HG02884 (cell line): ENCODE measurements at regions not wholly inside any gene's neighbourhood (a gene's known extent, or its start where the extent isn't known, plus 50 kb on each side); places are given as distances from the start of the nearest gene placed in this dataset.
"Not testable (repeated sequence)": the region's sequence is repeated elsewhere in the genome, so short reads cannot be mapped to it uniquely, and the experiment has no call there.

Source experiments
- ATAC-seq: cut with Tn5 transposase; IDR thresholded peaks from one replicate; pipeline ENCODE4 v1.9.1; 2021; ENCODE audit warnings: mild to moderate bottlenecking, moderate library complexity; ENCODE audit not compliant: unreplicated experiment

DNA sequence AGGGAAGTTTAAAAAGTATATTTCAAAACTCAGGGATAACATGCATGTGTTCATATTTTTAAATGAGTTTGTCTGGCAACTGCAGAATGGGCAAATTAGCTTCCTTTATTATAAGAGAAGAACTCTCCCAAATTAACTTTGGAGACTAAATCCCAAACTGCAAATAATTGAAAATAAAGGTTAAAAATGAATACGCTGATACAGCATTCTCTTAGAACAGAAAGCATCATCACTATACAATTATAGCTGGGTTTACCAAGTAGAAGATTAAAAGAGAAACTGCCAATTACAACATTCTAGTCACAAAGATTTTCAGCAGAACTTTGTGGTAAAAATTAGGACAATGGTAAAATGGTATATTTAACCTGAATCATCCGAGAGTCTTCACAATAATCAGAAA is 73.3 kb downstream of the OLFM4 start:
- ATAC-seq = no peak

DNA sequence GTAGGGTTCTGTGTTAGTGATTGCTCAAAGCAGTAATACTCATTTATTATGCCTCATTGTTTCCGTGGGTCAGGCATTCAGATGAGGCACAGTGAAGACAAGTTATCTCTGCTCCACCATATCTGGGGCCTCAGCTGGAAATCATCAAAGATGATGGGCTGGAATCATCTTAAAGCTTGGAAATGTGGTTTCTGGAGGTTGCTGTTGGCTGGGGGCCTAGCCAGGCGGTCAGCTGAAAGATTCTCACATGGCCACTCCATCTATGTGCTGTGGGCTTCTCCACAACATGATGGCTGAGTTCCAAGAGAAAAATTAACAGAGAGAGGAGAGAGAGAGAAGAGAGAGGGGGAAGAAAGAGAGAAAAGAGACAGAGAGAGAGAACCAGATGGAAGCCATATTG is 75.5 kb downstream of the OLFM4 start:
- no peak for ATAC-seq

DNA sequence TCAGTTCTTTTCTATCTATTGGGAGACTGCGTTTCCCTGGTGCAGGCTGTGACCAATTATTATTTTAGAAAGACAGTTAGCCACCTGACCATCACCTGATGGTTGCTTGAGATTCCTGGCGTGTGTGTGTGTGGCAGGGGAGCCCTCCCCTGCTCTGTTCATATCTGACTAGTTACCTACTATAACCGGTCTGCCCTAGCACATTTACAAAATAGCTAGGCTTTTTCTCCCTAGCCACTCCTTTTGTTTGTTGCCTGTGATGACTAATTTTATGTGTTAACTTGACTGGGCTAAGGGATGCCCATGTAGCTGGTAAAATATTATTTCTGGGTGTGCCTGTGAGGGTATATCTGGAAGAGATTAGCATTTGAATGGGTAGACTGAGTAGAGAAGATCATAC is 76.9 kb downstream of the OLFM4 start:
- no peak for ATAC-seq

DNA sequence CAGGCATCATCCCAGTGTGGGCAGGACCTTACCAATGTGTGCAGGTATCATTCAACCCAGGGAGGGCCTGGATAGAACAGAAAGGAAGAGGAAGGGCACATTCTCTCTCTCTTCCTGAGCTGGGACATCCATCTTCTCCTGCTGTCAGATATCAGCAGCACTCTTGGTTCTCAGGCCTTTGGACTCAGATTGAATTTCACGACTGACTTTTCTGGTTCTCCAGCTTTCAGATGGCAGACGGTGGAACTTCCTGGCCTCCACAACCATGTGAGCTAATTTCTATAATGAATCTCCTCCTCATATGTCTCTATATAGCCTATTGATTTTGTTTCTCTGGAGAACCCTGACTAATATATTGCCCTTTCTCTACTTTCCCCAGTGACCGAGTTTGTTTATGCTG is 77.3 kb downstream of the OLFM4 start:
- ATAC-seq = no peak

DNA sequence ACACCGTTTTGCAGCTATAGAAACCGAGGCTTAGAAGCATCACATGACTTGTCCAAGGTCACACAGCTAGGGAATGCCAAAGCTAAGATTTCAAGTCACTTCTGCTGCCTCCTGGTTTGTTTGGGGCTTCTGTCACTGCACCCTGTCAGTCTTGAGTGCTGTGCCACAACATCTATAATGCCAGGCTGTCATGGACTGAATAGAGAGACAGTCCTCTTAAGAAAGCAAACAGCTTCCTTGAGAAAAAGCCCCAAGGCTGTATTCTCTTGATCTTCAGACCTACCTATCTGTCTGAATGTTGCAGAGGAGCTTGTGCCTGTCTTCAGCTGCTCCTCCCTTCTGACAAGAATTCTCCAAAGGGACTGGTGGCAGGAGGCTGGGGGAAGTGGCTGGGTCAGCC is 81.6 kb downstream of the OLFM4 start:
- ATAC-seq = no peak

DNA sequence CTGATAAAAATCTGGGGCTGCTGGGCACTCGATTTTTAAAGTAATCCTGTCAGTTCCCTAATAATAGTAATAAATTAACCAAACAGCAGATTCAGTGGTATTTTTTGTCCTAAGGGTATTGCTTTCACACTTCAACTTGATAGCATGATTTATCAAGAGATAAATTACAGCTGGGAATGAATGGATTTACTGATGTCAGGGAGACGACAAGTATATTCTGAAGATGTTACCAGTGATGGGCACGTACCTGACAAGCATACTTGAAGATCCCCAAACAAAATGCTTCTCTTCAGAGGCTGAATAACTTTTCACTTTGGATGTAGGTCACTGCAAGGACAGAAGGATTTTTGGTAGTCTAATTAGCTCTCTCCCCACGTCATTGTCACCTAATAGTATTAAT is 82.0 kb downstream of the OLFM4 start:
- ATAC-seq = no peak

DNA sequence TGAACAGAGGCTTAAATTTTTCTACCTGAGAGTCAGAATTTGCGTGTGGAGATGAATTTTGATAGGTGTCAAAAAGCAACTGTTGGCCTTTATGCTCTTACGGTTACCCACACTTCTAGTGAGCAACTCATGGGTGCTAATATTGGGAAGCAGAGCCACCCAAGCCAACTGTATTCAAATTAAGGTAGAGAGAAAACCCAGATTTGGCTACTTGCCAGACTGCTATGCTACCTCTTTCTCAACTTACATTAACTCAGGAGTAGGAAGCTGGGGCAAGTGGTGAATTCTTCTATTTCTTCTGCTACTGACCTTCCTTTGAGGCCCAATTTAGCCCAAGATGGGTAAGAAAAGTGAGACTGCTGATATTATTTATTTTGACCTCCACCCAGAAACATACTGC is 83.9 kb downstream of the OLFM4 start:
- no peak for ATAC-seq

DNA sequence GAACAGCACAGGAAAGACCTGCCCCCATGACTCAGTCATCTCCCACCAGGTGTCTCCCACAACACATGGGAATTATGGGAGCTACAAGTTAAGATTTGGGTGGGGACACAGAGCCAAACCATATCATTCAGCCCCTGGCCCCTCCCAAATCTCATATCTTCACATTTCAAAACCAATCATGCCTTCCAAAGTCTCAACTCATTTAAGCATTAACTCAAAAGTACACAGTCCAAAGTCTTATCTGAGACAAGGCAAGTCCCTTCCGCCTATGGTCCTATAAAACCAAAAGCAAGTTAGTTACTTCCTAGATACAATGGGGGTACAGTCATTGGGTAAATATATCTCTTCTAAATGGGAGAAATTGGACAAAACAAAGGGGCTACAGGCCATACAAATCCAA is 88.4 kb downstream of the OLFM4 start:
- not testable (repeated sequence) for ATAC-seq

DNA sequence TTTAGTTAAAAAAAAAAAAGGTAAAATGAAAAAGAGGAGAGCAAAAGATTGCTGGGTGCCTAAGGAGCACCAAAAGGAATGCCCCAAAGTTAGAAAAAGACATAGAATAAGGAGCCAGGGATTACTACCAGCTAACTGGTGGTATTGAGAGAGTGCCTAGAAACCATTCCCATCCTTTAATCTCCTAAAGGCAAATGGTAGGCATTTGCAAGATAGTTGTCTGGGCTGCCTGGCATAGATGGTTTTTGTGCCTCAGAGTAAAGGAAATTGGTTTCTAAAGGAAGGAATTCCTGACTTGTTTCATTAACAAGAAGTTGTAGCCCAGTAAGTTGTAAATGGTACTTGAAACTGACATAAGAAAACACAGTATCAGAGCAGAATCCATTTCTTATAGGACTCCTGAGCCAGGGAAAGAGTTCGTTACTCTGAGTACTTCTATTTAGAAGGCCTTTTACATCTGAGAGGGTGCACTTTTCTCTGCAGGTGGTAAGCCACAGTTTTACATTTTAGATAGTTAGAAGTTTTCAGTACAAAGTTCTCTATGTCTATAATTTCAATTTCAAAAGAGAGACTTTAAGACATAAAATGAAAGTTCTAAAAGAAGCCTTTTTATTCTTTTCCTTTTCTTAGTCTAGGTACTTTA is 92.6 kb downstream of the OLFM4 start:
- ATAC-seq = no peak

DNA sequence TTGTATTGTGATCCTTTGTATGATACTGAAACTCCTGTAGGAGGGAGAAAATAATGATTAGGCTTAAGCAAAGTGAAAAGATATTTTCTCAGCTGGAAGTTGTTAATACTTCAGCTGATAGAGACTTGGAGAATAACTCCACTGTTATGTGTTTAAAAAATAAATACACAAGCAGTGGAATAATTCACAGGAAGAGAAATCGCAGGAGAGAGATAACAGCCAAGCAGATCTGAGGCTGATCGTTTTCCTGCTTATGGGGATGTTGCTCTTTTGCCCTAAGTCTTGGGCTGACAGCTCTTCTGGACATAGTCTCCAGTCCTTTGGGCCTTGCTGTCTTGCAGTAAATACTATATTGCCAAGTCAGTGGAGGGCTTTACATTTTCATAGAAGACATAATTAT is 93.3 kb downstream of the OLFM4 start:
- ATAC-seq = no peak

DNA sequence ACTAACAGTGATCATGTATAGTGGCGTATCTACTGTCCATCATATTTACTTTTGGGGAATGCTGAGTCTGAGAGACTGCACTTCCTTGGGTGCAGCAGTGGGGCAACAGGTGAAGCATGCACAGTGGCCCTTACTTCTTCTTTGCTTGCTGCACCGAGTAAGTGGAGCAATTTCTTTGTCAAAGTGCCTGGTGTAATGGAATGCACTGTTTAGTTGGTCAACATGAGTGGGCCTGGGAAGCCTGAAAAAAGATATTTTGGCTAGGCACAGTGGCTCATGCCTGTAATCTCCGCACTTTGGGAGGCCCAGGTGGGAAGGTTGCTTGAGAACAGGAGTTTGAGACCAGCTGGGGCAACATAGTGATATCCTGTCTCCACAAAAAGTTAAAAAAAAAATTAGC is 94.9 kb downstream of the OLFM4 start:
- no peak for ATAC-seq

DNA sequence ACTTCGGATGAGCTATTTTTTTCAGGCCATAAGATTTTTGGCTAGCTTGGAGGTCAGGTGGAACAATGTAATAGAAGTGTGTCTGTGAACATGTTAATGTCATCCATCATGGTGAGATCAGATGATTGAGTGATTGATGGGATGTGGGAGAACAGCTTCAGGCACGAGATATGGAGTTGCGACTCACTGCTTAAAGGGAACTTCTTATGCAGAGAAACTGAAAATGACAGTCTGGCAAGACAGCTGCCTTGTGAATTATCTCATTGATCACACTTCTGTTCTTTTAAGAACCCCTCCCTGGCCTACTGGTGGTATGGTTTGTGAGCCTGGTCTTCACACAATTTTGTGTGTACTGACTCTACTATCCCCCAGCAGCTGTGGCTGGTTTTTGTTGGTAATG is 96.0 kb downstream of the OLFM4 start:
- no peak for ATAC-seq

DNA sequence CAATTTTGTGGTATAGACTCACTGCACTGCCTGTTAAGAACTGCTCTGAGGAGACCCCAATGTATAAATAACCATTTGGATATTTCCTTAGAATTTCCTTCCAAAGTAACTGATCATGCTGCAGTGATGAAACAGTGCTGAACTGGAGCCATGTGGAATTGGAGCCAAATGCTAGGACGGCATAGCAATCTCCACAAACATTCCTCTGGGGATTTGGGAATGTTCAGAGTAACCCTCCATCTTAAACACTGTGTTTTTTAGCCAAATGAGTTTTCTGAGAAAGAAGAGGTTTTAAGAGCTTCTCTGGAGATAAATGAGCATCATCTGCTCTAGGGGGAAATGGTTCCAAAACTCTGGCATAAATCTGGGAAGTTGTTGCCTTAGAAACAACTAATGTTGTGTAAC is 98.2 kb downstream of the OLFM4 start:
- no peak for ATAC-seq

DNA sequence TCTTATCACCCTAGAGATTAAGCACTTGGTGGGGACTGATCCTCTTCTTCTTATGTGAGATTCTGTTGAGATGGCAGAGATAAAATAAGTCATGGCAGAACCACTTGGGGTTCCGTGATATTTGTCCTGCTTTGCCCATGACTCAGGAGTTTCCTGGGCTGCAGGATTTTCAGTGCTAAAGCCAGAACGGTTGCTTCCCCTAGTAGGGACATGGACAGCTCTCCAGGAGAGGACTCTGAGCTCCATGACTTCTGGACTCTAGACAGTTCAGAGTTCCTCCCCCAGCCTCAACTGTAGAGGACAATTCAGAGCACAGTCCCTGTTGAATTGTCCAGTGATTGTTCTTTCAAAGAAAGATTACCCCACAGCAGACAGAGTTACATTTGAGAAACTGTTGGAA is 98.8 kb downstream of the OLFM4 start:
- ATAC-seq = no peak

DNA sequence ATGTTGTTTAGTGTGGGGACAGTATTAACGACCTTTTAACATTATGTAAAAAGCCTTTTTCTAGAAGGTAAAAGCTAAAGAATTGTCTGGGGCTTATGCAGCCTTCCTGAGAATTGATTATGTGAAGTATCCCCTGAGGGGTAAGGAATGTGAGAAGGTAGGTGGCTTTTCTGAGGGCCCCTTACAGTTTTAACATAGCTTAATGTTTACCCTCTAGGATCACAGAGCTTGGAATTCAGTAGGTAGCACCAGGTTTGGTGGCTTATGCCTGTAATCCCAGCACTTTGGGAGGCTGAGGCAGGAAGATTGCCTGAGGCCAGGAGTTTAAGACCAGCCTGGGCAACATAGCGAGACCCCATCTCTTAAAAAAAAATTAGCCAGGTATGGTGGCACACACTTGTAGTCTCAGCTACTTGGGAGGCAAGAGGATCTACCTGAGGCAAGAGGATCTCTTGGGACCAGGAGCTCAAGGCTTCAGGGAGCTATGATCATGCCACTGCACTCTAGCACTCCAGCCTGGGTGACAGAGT is 101.3 kb downstream of the OLFM4 start:
- no peak for ATAC-seq

DNA sequence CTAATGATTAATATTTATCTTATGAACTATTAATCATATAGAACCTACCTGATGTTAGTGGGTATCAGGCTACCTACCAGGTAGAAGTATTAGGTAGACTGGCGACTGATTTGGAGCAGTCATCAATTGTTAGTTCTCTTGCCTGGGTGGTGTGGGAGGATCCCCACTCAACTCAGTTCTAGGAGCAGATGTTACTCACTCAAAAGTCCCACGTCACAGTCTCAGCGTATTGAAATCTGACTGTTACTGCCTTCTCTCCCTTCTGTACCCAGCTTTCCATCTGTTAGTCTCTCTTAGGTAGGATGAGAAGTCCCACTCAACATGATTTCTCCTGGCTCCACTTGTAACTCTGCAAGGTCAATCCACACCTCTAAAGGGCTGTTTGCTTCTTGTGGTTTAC is 102.7 kb downstream of the OLFM4 start:
- no peak for ATAC-seq

DNA sequence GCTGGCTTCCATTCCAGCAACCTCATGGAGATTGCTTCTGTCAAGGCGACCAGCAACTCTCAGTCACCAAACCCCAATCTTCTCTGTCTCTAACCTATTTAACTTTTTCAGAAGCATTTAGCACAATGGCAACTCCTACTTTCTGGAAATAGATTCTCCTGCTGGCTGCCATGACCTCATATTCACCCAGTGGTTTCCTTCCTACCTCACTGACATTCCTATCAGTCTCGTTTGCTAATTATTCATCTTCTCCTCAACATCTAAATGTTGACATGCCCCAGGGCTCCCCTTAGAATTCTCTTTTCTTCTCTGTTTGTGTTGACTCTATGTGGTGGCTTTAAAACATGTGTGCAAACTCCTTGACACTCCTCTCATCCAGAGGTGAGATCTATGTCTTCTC is 106.7 kb downstream of the OLFM4 start:
- ATAC-seq = no peak

DNA sequence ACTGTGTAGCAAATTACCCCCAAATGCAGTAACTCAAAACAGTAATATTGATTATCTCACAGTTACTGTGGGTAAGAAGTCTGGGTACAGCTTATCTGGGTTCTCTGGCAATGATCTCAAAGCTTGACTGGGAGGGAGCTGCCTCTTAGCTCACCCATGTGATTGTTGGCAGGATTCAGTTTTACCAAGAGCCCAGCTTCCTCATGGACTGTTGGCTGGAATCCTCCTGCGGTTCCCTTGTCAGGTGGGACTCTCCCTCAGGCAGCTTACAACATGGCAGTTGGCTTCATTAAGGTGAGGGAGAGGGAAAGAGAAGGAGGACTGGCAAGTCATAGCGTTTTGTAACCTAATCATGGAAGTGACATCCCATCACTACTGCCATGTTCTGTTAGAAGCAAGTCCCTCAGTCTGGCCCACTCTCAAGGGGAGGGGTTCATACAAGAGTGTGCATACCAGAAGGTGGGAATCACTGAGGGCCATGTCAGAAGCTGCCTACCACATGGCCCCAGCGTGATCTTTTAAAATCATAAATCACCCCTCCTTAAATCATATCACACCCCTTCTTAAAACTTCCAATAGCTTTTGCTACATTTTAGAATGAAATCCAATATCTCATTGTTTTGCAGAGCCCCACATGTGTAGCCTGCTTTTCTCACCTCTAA is 108.1 kb downstream of the OLFM4 start:
- ATAC-seq = no peak

DNA sequence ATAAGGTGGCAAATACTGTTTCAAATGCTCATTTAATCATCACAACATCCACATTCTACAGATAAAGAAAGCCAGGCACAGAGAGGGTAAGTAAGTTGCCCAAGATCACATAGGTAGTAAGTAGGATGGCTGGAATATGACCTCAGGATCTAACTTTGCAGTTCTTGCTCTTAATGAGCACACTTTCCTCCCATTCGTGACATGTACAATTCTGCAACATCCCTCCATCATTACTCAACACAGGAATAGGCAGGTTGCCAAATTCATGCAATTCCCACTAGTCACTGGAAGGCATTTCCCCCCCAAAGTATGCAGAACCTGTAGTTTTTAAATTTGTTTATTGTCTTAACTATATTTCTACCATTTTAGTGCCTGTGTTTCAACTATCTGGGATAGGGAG is 109.2 kb downstream of the OLFM4 start:
- no peak for ATAC-seq

DNA sequence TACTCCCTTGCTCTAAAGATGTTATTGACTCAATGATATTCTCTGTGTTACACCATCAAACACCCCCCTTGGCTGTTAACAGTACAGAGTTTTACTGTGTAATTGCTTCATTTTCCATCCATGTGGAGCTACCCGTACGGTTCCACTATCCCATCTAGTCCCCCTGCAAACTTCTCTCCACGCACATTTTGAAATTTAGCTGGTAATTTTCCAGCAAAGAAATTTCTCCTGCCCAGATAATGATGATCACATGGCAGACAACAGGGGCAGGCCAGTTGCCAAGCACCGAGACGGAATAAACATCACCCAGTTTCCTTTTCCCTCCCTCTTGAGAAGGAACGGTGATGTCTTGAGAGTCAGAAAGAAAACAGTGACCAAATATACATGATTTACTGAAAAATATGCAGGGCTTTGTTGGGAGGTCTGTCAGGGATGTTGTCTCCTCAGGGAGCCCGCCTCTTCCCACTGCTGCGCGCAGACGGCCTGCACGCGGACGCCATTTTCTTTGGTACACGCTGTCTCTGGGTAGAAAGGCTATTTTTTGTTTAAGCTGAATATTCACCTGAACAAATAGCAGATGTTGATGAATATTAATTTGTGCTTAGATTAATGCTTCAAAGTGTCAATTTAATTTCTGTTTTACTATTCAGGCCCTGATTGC is 109.9 kb downstream of the OLFM4 start:
- ATAC-seq = no peak

DNA sequence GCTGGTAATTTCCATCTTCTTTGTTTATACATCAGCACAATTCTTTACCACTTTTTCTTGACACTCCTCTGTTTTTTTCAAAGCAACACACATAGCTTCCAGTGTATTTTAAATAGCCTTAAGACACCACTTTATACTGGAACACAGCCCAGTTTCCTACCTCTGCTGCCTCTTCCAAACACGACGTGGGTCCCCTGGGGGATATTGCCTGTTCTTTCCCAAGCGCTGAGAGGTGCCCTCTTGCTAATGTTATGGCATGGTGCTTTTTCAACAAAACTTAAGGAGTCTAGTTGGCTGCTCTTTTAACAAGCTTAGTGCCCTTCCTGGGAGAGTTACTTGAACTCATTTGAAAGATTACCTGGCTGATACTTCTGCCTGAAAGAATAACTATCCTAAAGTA is 112.7 kb downstream of the OLFM4 start:
- ATAC-seq = no peak

DNA sequence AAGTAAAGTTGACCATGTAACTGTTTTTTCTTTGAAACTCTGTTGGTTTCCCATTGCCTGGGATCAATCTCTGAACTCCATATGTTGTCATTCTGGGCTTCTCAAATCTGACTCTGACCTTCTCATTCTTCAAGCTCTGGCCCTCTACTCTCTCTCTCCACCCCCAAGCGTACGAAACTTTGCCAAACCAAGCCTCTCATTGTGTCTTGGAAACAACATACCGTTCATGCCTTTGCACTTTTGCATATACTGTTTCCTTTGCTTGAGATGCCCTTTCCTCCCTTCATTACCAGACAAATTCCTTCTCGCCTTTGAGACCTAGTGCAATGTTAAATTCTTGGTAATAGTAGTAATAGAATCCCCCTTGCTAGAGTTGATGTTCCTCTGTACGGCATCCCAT is 113.7 kb downstream of the OLFM4 start:
- no peak for ATAC-seq
